GM12872 (cell line): ENCODE measurements at regions not wholly inside any gene's neighbourhood (a gene's known extent, or its start where the extent isn't known, plus 50 kb on each side); places are given as distances from the start of the nearest gene placed in this dataset.

Experiments
- CTCF ChIP-seq: IDR thresholded peaks from 3 replicates; pipeline ENCODE4 v1.5.1; 2011; ENCODE audit warnings: low read depth, mild to moderate bottlenecking, low read length, moderate library complexity; ENCODE audit not compliant: insufficient read depth

DNA sequence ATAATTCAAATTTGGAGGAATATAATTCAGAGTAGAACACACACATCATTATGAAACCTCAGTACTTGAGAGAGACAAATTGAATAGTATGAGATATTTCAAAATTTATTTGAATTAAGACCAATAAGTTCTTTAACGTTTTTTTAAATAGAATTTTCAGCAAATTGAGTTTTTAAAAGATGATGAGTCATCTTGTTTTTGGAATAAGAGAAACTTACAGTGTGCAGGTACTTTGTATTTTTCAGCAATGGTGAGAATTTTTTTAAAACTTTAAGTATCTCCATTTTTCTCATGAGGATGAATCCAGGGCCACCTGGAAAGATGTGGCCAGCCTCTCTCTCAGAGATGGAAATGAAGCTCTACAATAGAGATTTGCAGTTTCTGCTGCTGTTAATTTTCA, 1015.0 kb upstream of the TENM4 start:
- no peak for TF ChIP-seq CTCF

DNA sequence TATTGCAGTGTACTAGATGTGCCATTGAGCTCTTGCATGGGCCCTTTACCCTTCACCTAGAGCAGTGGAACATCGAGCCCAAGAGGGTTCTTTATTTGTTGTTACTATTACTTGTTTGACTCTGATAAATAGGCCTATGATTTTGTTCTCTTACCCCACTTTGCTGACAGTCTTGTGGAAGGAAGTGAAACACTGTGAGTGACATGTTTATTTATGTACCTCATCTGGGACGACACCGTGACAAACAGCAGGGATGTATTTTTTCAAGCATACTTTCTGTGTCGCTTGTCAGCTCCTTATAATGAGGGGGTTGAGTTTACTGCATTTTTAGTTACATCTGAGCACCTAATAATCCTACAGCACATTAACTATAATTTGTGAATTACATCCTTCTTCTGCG, 1010.3 kb upstream of the TENM4 start:
- TF ChIP-seq CTCF, result no peak

DNA sequence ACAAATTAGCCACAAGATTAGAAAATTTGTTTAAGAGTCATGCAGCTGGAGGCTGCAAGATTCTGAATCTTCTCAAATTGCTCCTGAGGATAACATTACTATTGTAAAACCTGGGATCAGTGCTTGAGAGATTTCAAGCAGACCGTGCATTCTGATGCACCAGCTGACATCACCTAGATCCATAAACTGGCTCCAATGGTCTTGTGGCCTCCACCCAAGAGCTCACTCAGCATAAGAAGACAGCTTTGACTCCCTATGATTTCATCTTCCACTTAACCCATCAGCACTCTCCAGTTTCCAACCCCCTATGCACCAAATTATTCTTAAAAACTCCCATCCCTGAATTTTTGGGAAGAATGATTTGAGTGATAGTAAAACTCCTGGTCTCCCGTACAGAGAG, 1007.9 kb upstream of the TENM4 start:
- no peak for TF ChIP-seq CTCF

DNA sequence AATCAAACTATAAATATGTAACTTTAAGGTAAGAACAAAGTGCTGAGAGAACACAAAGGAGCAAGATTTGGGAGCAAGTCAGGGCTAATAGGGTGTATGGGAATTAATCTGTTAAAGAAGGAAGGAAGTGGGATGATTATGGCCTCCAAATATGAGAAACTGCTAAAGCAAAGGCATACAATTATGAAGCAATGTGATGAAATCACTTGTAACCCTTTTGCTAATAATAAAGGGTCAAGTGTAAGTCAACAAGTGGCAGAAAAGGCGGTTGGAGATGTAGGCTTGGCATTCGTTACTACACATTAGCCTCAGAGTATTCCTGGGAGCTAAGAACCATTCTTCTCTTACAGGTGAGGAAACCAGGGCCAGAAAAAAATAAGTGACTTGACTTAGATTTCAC, 1002.3 kb upstream of the TENM4 start:
- TF ChIP-seq CTCF, result no peak

DNA sequence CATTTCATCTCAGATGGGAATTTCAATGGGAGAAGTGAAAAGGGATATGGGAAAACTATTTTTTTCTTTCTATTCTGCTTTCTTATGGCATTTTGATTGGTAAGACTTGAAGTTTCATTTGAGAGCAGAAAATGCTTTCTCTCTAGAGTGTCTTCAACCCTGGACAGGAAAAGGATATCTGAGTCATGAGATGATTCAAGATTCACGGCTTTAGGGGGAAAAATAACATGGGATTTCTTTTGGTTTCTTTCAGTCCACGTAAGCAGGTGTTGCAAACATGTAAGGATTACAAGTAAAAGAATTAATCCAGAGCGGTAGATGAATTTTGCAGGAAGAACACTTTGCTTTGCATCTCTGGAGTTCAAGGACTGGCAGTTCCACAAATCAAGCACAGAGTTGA, 1001.0 kb upstream of the TENM4 start:
- no peak for TF ChIP-seq CTCF

DNA sequence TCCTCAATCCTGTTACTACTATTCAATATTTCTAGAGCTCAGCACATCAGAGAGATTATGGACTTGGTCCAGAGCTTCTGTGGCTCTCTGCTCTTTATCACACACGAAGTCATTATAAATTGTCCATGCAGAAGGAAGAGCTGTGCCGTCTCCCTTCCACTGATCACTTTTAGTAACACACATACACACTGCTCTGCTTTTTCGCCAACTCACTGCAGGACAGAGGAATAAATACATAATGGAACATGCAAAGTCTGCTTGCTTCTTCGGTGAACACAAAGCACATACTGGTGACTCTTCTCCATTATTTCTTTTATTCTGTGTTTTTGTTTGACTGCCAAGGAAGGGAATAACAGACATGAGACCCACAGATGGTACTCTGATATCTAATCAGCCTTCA, 1000.0 kb upstream of the TENM4 start:
- TF ChIP-seq CTCF, result no peak

DNA sequence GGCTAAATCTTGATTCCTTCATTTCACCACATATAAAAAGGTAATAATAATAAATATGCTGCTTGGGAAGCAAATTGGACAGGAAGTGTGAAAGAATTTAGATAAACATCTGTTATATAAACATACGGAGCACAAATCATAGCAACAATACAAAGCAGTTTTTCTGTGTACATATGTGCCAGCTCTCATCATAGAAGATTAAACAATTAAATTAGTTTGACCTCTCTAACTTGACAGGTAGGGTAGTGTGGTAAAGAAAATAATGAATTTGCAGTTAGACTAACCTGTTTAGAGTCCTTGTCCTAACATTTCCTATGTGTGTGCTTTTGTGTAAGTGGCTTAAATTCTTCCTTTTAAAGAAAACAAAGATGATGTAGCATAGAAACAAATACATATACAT, 995.7 kb upstream of the TENM4 start:
- TF ChIP-seq CTCF, result no peak

DNA sequence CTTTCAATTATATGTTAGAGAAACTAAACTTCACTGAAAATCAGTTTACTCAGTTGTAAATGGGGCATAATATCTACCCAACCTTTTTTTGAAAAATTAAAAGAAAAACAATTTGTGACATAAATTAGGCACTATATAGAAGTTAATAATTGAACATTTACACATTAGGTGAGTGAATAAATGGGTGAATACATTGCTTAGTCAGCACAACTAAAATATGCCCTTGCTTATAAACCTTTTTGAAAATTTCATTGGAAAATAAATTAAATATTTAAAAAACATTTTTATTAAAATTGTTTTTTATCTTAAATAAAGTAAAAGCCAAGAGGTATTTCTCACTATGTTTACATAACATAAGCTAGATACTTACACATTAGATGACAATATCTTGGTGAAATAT, 994.5 kb upstream of the TENM4 start:
- no peak for TF ChIP-seq CTCF
